ENCODE measurements at regions not wholly inside any gene's neighbourhood (a gene's known extent, or its start where the extent isn't known, plus 50 kb on each side); places are given as distances from the start of the nearest gene placed in this dataset.

- Histone ChIP-seq H3F3A (ENCODE audit: insufficient read depth, low read length, poor library complexity, severe bottlenecking) (no peaks in the 10 kb centered on the region), H3K4me3 (ENCODE audit: low read length) (no peak overlapping the region), H3K27ac (ENCODE audit: low read length) (no peak overlapping the region)
Observed at GRCh38 chr13:60260440-60260839, 96.7 kb upstream of the DIAPH3 start.

More at GRCh38 chr13:60260440-60260839, 96.7 kb upstream of the DIAPH3 start:
- TF ChIP-seq EP300 (conservative IDR thresholded peaks at IDR 0.05; ENCODE audit: poor library complexity, severe bottlenecking) (no peak), MXI1 (conservative IDR thresholded peaks at IDR 0.05; ENCODE audit: poor library complexity, severe bottlenecking) (no peak), RAD21 (conservative IDR thresholded peaks at IDR 0.05) (no peak), SMC3 (conservative IDR thresholded peaks at IDR 0.05; ENCODE audit: poor library complexity) (no peak), CTCF (IDR thresholded peaks at IDR 0.05; ENCODE audit: poor library complexity, severe bottlenecking) (no peak), EZH2 (IDR thresholded peaks at IDR 0.05; ENCODE audit: borderline replicate concordance, insufficient read depth, low read length, poor library complexity, severe bottlenecking) (no peak), TAF1 (IDR thresholded peaks at IDR 0.05; ENCODE audit: low read depth) (no peak), POLR2AphosphoS5 (IDR thresholded peaks at IDR 0.05) (no peak), REST (IDR thresholded peaks at IDR 0.05; ENCODE audit: borderline replicate concordance) (no peak)
- Histone ChIP-seq H3K4me2 (ENCODE audit: low read length) (no peak overlapping the region), H3K9ac (ENCODE audit: low read length) (no peak overlapping the region), H4K20me1 (ENCODE audit: insufficient read depth) (no peaks in the 10 kb centered on the region), H3K79me2 (replicated peaks; ENCODE audit: insufficient read depth, low read length) (no peaks in the 10 kb centered on the region), H3K9me3 (ENCODE audit: low read length) (no peaks in the 10 kb centered on the region), H3K36me3 (ENCODE audit: insufficient read depth, low read length) (no peaks in the 10 kb centered on the region), H3K27me3 (ENCODE audit: insufficient read depth, low read depth, low read length) (no peaks in the 10 kb centered on the region), H3K9me2 (ENCODE audit: insufficient read depth, low read length) (no peaks in the 10 kb centered on the region), H2AFZ (ENCODE audit: low read depth, low read length) (no peak overlapping the region)
